ENCODE measurements at regions not wholly inside any gene's neighbourhood (a gene's known extent, or its start where the extent isn't known, plus 50 kb on each side); places are given as distances from the start of the nearest gene placed in this dataset.
"Not testable (repeated sequence)": the region's sequence is repeated elsewhere in the genome, so short reads cannot be mapped to it uniquely, and the experiment has no call there.

DNA sequence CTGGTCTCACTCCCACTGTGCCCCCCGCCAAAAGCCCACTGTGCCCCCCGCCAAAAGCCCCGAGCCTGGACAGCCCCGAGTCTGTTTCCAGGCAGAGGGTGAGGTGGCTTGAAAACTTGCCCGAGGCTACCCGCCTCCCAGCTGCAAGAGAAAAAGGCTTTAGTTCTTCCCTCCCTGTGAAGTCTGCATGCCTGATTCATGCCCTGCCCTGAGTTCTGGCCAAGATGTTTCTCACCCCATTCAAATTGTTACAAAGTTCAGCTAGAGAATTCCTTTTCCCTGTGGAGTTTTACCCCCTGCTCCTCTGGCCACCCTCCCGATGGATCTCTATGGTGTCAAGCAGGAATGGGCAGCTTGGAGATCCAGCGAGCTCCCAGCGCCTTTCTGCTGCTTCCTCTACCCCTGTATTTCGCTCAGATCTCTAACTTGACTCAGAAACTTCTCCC is 298.8 kb upstream of the MAP3K7 start:
- DNase-seq = no peak

DNA sequence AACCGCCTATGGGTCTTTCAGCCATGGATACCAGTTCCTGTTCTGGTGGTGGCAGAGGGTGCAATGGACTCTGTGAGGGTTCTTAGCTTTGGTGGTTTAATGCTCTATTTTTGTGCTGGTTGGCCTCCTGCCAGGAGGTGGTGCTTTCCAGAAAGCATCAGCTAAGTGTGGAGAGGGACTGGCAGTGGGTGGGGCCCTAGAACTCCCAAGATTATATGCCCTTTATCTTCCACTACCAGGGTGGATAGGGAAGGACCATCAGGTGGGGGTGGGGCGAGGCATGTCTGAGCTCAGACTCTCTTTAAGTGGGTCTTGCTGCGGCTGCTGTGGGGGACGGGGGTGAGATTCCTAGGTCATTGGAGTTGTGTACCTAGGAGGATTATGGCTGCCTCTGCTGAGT is 298.3 kb upstream of the MAP3K7 start:
- DNase-seq = not testable (repeated sequence)

GRCh38 chr6:90877616-90878015 is 290.7 kb upstream of the MAP3K7 start:
- DNase-seq = no peak

GRCh38 chr6:90874931-90875330 is 288.1 kb upstream of the MAP3K7 start:
- DNase-seq = no peak

GRCh38 chr6:90872981-90873380 is 286.1 kb upstream of the MAP3K7 start:
- no peak for DNase-seq

DNA sequence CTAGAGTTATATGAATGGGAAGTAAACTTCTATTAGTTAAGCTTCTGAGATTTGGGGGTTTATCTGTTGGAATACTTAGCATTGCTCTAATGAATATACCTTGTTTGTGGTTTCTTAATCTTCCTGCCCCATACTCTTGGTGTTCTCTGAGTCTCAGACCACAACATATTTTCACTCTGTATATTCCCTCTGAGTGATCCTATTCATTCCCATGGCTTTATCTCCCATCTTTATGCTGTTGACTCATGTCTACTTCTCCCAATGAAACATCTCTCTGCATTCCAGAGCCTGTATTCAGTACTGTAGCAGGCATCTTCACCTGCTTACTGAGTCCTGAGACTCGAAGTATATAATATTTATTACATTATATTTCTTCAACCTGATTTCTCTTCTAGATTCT is 283.7 kb upstream of the MAP3K7 start:
- DNase-seq = no peak

- no peak for DNase-seq
These were observed 281.8 kb upstream of the MAP3K7 start for GRCh38 chr6:90868656-90869055.

DNA sequence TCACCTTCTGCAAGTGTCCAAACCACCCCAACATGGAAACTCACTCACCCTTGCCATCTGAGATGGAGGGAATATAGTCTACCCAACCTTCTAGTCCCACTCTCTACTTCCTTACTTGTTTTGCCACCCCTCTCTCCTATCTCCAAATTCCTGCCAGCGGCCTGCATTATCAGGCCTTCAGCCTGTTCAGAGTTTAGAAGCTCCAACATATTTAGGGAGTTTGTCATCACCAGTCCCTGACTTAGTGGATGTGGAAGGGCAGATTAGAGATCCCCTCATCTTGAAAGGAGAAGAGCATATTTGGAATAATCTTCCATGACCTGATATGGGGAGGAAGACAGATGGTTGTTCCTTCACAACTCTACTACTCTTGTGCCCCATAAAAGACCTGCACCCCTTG is 281.4 kb upstream of the MAP3K7 start:
- DNase-seq = no peak

DNA sequence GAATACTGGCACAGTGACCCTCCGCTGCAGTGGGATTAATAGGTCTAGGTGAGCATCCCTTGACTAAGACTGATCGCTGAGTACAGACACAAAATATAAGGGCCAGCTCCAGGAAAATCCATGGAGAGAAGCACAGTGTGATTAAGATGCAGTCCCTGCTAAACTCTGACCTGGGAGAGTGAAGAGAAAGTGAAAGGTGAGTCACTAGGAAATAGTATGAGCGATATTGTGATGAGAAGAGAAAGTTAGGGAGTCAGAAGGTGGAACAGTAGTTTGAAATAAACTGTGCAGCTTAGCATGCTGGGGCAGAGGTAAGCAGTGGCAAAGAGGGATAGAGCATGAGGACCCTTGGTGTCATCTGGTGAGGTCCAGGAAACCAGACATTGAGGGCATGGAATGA is 278.6 kb upstream of the MAP3K7 start:
- DNase-seq = no peak

DNA sequence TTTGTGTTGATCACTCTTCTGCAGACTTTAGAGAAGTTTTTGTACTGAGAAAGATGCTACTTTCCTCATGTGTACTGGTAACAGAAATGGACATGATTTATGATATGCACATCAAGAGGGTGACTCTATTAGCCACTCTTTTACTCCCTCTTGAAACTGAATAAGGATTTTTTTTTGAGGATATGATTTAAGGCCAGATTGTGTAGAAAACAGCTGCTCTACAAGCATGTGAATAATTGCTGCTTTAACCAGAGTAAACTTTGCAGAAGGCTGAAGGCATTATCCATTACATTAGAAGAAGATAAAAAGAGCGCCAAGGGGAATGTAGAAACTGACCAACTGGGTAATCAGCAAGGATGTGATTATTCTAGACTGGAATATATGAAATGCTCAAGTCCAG is 276.2 kb upstream of the MAP3K7 start:
- DNase-seq = no peak

- DNase-seq = no peak
These were observed 274.1 kb upstream of the MAP3K7 start for GRCh38 chr6:90860822-90861601.

DNA sequence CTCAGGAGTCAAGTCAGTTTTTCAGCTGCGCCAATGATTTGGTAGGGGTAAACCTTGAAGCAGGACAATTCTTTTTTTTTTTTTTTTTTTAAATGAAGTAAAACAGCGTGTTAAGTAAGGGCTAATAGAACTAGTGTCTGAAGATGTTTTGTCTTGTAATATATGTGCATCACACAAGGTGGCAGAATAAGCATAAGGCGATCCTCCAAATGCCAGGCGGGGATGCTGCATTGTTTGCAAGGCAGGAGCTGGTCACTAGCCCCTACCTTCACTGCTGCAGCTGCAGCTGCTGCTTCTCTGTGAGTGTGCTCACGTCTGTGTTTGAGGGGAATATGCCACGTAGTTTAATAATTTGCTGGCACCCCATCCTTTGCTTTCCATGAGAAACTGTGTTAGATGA is 272.7 kb upstream of the MAP3K7 start:
- no peak for DNase-seq

DNA sequence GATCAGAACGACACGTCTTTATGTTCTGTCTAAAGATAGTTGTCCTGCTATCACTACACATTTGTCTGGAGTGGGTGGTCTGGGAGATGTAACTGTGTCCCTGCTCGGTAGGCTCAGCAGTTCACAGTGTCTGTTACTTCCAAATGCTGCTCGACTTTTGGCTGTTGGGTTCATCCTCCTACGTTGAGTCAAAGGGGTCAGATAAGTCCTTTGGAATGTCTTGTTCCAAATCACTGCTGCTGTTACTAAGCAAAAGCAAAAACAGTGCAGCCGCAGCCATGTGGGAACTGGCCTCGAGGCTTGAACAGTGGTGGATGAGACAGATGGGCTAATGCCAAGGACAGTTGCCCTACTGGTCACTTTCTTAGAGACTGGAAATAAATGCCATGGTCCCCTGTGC is 272.2 kb upstream of the MAP3K7 start:
- no peak for DNase-seq

GRCh38 chr6:90849686-90850085 is 262.8 kb upstream of the MAP3K7 start:
- no peak for DNase-seq

DNA sequence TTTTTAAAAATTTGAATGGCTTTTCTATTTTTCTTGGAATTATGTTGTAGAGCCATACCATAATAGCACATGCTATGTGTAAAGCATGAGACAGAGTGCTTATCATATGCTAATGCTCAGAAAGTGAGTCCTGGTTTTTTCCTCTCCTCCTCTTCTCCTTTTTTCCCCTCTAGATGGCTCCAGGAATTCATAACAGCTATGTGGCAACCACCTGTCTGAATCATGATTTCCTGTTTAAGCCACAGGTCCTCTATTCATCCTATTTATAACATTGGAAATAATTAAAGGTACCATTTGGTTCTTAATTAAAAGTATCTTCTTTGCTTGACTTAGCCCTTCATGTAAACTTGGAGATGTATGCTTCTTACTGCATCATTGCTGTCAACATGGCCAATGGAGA is 260.0 kb upstream of the MAP3K7 start:
- DNase-seq = no peak

DNA sequence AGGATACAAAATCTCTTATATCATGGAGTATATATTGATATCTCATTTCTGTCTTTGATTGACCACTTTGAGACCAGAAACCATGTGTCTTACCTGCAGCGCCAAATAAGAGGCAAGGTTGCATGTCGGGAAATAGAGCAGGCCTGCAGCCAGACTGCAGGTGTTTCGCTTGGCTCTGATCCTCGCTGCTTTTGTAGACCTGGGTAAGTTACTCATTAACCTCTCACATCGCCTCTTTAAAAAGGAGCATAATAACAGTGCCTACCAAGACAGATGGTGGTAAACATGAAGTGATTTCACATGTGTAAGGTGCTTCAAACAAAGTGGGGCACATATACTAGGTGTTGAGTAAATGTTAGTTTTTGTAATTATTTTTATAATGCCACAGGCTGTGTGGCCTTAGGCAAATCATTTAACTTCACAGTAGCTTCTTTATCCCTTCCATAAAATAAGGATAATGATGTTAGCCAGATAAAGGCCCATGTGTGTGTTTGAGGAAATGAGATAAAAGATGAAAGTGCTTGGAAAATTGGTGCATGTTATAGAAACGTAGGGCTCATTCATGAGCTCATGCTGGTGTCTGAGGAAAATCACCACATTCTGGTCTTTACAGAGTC is 248.8 kb upstream of the MAP3K7 start:
- no peak for DNase-seq

DNA sequence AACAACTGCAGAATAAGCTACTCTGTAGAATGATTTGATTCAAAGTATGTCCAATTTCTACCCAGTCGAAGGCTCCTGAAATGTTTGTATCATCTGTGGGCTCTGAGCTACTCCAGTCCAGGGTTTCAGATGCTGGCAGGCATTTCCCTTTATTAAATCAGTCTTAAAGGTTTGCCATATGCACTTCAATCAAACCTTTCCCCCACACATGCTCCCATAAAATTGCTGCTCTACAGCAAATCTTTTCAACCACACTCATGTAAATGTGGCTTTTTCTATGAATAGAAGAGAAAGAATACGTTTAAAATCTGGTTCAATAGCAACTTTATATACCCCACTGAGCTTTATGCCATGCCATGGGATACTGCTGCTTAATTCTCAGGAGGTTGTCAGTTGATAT is 242.4 kb upstream of the MAP3K7 start:
- DNase-seq = no peak

- no peak for DNase-seq
These were observed 233.6 kb upstream of the MAP3K7 start for GRCh38 chr6:90820436-90820835.

GRCh38 chr6:90819483-90819882 is 232.6 kb upstream of the MAP3K7 start:
- DNase-seq = no peak

- no peak for DNase-seq
These were observed 231.3 kb upstream of the MAP3K7 start for GRCh38 chr6:90818163-90818562.

GRCh38 chr6:90816764-90817163 is 229.9 kb upstream of the MAP3K7 start:
- DNase-seq = no peak

GRCh38 chr6:90811596-90812226 is 224.8 kb upstream of the MAP3K7 start:
- no peak for DNase-seq

DNA sequence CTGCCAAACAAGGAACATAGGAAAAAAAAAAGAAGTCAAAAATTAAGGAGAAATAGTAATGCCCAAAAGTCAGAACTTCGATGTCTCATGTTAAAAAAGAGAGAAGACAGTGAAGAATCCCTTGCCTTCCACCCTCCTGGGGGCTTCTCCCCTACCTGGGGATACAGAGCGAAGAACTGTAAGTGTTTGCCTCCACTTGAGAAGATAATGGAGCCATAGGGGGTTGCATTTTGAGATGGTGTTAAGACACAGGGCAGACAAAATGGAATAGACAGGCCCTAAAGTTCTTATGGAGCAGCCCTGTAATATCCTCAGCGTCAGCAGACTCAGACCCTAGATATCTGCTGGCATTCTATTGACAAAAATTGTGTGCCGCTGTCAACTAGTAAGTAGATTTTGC is 222.2 kb upstream of the MAP3K7 start:
- DNase-seq = no peak

Measured in activated naive CD4-positive, alpha-beta T cell treated with anti-CD3 and anti-CD28 coated beads, Interleukin-2, amount 50 U/mL, for 16 hours (primary cell).